ENCODE measurements at regions not wholly inside any gene's neighbourhood (a gene's known extent, or its start where the extent isn't known, plus 50 kb on each side); places are given as distances from the start of the nearest gene placed in this dataset.

GRCh38 chr22:46030231-46030880, 53.4 kb upstream of the WNT7B start:
- Histone ChIP-seq H4K20me1 (replicated peaks; ENCODE audit: insufficient read depth) (no peaks in the 10 kb centered on the region), H3K4me1 (ENCODE audit: insufficient read depth) (peaks cover 26% of the 10 kb centered on the region), H3K4me3 (no peak overlapping the region), H3K9me2 (ENCODE audit: insufficient read depth) (no peaks in the 10 kb centered on the region), H2AFZ (peak overlapping the region; percentile 43; the same call in 1 of the 2 replicates), H3K79me2 (replicated peaks; ENCODE audit: insufficient read depth) (no peaks in the 10 kb centered on the region), H3F3A (replicated peaks; ENCODE audit: low read depth) (peaks cover 6% of the 10 kb centered on the region; the same call in 1 of the 2 replicates), H3K27me3 (ENCODE audit: insufficient read depth) (peaks cover 38% of the 10 kb centered on the region), H3K4me2 (no peak overlapping the region), H3K36me3 (ENCODE audit: insufficient read depth) (no peaks in the 10 kb centered on the region), H3K27ac (ENCODE audit: low read depth) (no peak overlapping the region)
- Mint-ChIP-seq H3K4me1 (peaks cover 39% of the 10 kb centered on the region), H3K27ac (no peak overlapping the region), H3K9me3 (no peaks in the 10 kb centered on the region), H3K4me3 (no peak overlapping the region), H3K27me3 (ENCODE audit: insufficient read depth, low read depth, poor library complexity) (peaks cover 42% of the 10 kb centered on the region), H3K36me3 (ENCODE audit: low read depth) (no peaks in the 10 kb centered on the region)
- no peak for ATAC-seq
- TF ChIP-seq POLR2AphosphoS5 (IDR thresholded peaks at IDR 0.05; ENCODE audit: low read depth) (no peak), STAT1 (IDR thresholded peaks at IDR 0.05; ENCODE audit: unreplicated experiment) (no peak), JUNB (IDR thresholded peaks at IDR 0.05; ENCODE audit: unreplicated experiment) (no peak), EZH2phosphoT487 (IDR thresholded peaks at IDR 0.05; ENCODE audit: unreplicated experiment) (no peak), ETS1 (IDR thresholded peaks at IDR 0.05) (no peak), REST (IDR thresholded peaks at IDR 0.05; ENCODE audit: unreplicated experiment) (no peak), CTCF (conservative IDR thresholded peaks at IDR 0.05; ENCODE audit: low read depth in 2 of 2) (no peak), ZNF114 (CRISPR knock-in tag; IDR thresholded peaks at IDR 0.05) (no peak), ZNF462 (CRISPR knock-in tag; IDR thresholded peaks at IDR 0.05) (no peak), ZNF331 (CRISPR knock-in tag; IDR thresholded peaks at IDR 0.05; ENCODE audit: low read depth) (no peak), EZH2 (IDR thresholded peaks at IDR 0.05; ENCODE audit: low read depth, unreplicated experiment) (no peak), CREB1 (CRISPR knock-in tag; IDR thresholded peaks at IDR 0.05; ENCODE audit: low read depth) (no peak), NANOG (IDR thresholded peaks at IDR 0.05; ENCODE audit: borderline replicate concordance) (no peak)
- DNase-seq (ENCODE audit: low spot score): no peak

All from GM23338 (cell line).